ENCODE measurements at regions not wholly inside any gene's neighbourhood (a gene's known extent, or its start where the extent isn't known, plus 50 kb on each side); places are given as distances from the start of the nearest gene placed in this dataset.

DNA sequence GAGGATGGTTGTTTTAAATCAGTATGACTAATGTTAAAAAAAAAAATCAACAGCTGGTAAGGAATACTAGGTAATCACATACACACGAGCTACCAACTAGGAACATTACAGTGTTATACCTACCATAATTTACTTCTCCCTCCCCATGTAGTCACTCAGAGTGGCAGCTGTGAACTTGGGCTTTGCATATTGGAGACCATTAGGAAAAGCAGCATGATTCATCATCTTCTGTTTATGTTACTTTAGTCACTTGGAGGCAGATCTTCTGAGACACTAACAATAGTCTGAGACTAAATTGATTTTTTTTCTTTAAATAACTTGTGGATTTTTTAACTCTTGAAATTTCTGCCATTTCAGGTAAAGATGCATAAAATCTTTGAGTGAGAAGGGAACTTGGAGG, 141.5 kb upstream of the NR4A3 start:
- TF ChIP-seq ESRRA (IDR thresholded peaks at IDR 0.05; ENCODE audit: borderline replicate concordance, low read length) (no peak), FOXS1 (CRISPR knock-in tag; IDR thresholded peaks at IDR 0.05) (no peak)
- Histone ChIP-seq H3K9me3 (peaks cover 7% of the 10 kb centered on the region; the same call in 1 of the 3 replicates), H3K4me3 (no peak overlapping the region), H3K27ac (no peak overlapping the region), H3K4me1 (no peaks in the 10 kb centered on the region), H3K4me2 (no peak overlapping the region)
- FAIRE-seq: no peak
- ChIA-PET POLR2A (no interaction called here), CTCF (interaction anchor here (2.0 kb wide), 1 partner anchor 15 kb away, joined by 7 read pairs; no protein-coding TSS in a partner anchor)
- WGBS (ENCODE audit: missing lambda C conversion rate): 3% methylated on average over 1 of the region's 1 CpG
- no peak for ATAC-seq
- no peak for DNase-seq (ENCODE audit: low read depth in 1 of 2, low spot score in 1 of 2)

DNA sequence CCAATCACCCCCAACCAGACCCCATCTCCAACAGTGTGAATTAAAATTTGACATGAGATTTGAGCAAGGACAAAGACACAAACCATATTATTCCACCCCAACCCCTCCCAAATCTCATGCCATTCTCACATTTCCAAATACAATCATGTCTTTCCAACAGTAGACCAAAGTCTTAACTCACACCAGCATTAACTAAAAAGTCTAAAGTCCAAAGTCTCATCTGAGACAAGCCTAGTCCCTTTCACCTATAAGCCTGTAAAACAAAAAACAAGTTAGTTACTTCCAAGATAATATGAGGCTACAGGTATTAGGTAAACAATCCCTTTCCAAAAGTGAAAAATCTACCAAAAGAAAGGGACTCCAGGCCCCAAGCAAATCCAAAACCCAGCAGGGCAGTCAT, 140.6 kb upstream of the NR4A3 start:
- H3K27ac ChIP-seq: no peak overlapping the region
- CTCF ChIA-PET: interaction anchor here (2.0 kb wide), 1 partner anchor 16 kb away, joined by 7 read pairs; no protein-coding TSS in a partner anchor
- peaks cover 5% of the 10 kb centered on the region; the same call in 1 of the 3 replicates for H3K9me3 ChIP-seq
- no peak overlapping the region for H3K4me3 ChIP-seq
- FAIRE-seq (no peak), DNase-seq (ENCODE audit: low read depth in 1 of 2, low spot score in 1 of 2) (no peak), ATAC-seq (no peak)
- no peak for TF ChIP-seq HES2 (IDR thresholded peaks at IDR 0.05)
- no peak for TF ChIP-seq MAFK (IDR thresholded peaks at IDR 0.05; ENCODE audit: partially characterized antibody)
- TF ChIP-seq, protein P1, sequence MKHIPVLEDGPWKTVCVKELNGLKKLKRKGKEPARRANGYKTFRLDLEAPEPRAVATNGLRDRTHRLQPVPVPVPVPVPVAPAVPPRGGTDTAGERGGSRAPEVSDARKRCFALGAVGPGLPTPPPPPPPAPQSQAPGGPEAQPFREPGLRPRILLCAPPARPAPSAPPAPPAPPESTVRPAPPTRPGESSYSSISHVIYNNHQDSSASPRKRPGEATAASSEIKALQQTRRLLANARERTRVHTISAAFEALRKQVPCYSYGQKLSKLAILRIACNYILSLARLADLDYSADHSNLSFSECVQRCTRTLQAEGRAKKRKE (CRISPR knock-in tag; IDR thresholded peaks at IDR 0.05; ENCODE audit: low read depth): no peak
- no peak for TF ChIP-seq JUNB (IDR thresholded peaks at IDR 0.05)
- TF ChIP-seq FOSB (CRISPR knock-in tag; IDR thresholded peaks at IDR 0.05): no peak
- TF ChIP-seq ZSCAN20 (CRISPR knock-in tag; IDR thresholded peaks at IDR 0.05): no peak
- TF ChIP-seq EP300 (IDR thresholded peaks at IDR 0.05): no peak
- no peak for TF ChIP-seq ZNF302 (CRISPR knock-in tag; IDR thresholded peaks at IDR 0.05)
- POLR2A ChIA-PET: no interaction called here
- no peak overlapping the region for H3K4me2 ChIP-seq
- no peaks in the 10 kb centered on the region for H3K4me1 ChIP-seq

DNA sequence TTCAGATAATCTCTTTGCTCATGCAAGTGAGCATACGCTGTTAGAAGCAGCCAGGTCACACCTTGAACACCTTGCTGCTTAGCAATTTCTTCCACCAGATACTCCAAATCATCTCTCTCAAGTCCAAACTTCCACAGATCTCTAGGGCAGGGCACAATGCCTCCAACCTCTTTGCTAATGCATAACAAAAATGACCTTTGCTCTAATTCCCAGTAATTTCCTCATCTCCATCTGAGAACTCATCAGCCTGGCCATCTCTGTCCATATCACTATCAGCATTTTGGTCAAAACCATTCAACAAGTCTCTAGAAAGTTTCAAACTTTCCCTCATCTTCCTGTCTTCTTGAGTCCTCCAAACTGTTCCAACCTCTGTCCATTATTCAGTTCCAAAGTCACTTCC, 139.3 kb upstream of the NR4A3 start:
- TF ChIP-seq CBX8 (IDR thresholded peaks at IDR 0.05): no peak
- no peak for TF ChIP-seq GATA3 (IDR thresholded peaks at IDR 0.05; ENCODE audit: borderline replicate concordance)
- TF ChIP-seq RFX5 (IDR thresholded peaks at IDR 0.05): no peak
- no peak for TF ChIP-seq PBX3 (IDR thresholded peaks at IDR 0.05)
- no peak for TF ChIP-seq RNF2 (IDR thresholded peaks at IDR 0.05; ENCODE audit: borderline replicate concordance, low read depth)
- TF ChIP-seq FOSB (CRISPR knock-in tag; IDR thresholded peaks at IDR 0.05): no peak
- no peak for TF ChIP-seq EHF (CRISPR knock-in tag; IDR thresholded peaks at IDR 0.05)
- no peak for TF ChIP-seq NR3C1 (IDR thresholded peaks at IDR 0.05)
- TF ChIP-seq, protein P2, sequence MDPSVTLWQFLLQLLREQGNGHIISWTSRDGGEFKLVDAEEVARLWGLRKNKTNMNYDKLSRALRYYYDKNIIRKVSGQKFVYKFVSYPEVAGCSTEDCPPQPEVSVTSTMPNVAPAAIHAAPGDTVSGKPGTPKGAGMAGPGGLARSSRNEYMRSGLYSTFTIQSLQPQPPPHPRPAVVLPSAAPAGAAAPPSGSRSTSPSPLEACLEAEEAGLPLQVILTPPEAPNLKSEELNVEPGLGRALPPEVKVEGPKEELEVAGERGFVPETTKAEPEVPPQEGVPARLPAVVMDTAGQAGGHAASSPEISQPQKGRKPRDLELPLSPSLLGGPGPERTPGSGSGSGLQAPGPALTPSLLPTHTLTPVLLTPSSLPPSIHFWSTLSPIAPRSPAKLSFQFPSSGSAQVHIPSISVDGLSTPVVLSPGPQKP (IDR thresholded peaks at IDR 0.05; ENCODE audit: low read depth, low read length): no peak
- no peak for TF ChIP-seq CHD2 (IDR thresholded peaks at IDR 0.05; ENCODE audit: low read length, partially characterized antibody)
- no peak for TF ChIP-seq PHF8 (IDR thresholded peaks at IDR 0.05; ENCODE audit: borderline replicate concordance, low read depth)
- no peak for TF ChIP-seq HEYL (CRISPR knock-in tag; IDR thresholded peaks at IDR 0.05)
- TF ChIP-seq HES2 (IDR thresholded peaks at IDR 0.05): no peak
- no peak for TF ChIP-seq JUNB (IDR thresholded peaks at IDR 0.05)
- TF ChIP-seq BHLHE40 (IDR thresholded peaks at IDR 0.05; ENCODE audit: low read depth, low read length): no peak
- TF ChIP-seq POLR2A (IDR thresholded peaks at IDR 0.05; ENCODE audit: low read length): no peak
- TF ChIP-seq USF2 (IDR thresholded peaks at IDR 0.05): no peak
- Histone ChIP-seq H3K4me1 (no peaks in the 10 kb centered on the region), H3K4me3 (no peak overlapping the region), H3K4me2 (no peak overlapping the region), H3K27ac (no peak overlapping the region), H3K9me3 (no peaks in the 10 kb centered on the region)
- no peak for DNase-seq (ENCODE audit: low read depth in 1 of 2, low spot score in 1 of 2)
- FAIRE-seq: no peak
- no peak for ATAC-seq
- 8% methylated on average over 1 of the region's 1 CpG for WGBS (ENCODE audit: missing lambda C conversion rate)
- POLR2A ChIA-PET: no interaction called here
- CTCF ChIA-PET: no interaction called here
